GM12874 (cell line): ENCODE measurements at regions not wholly inside any gene's neighbourhood (a gene's known extent, or its start where the extent isn't known, plus 50 kb on each side); places are given as distances from the start of the nearest gene placed in this dataset.
A peak's percentile ranks its signal among the peaks of the same experiment; 100 is the strongest.

ENCODE experiments used
- CTCF ChIP-seq: IDR thresholded peaks from 2 replicates; pipeline ENCODE4 v1.5.1; 2011; ENCODE audit warnings: low read depth, mild to moderate bottlenecking, control low read depth, low read length, moderate library complexity; ENCODE audit not compliant: insufficient read depth

- TF ChIP-seq CTCF = no peak
Observed at GRCh38 chr20:48335308-48336050, 492.3 kb downstream of the PREX1 start.

GRCh38 chr20:48333707-48334106 lies 494.1 kb downstream of the PREX1 start:
- no peak for TF ChIP-seq CTCF

- TF ChIP-seq CTCF = no peak
Observed at GRCh38 chr20:48332555-48332954, 495.2 kb downstream of the PREX1 start.

GRCh38 chr20:48331518-48332286 lies 496.1 kb downstream of the PREX1 start:
- no peak for TF ChIP-seq CTCF

- TF ChIP-seq CTCF = peak; percentile 36; the same call in 1 of the 2 replicates
Observed at GRCh38 chr20:48329676-48330664, 497.8 kb downstream of the PREX1 start.

- TF ChIP-seq CTCF = no peak
Observed at GRCh38 chr20:48329031-48329615, 498.7 kb downstream of the PREX1 start.

- no peak for TF ChIP-seq CTCF
Observed at GRCh38 chr20:48326868-48327267, 500.9 kb downstream of the PREX1 start.
